Posterior vena cava (tissue), 2 donors: ENCODE measurements at regions not wholly inside any gene's neighbourhood (a gene's known extent, or its start where the extent isn't known, plus 50 kb on each side); places are given as distances from the start of the nearest gene placed in this dataset.

Experiments
- DNase-seq: peaks from one replicate; pipeline ENCODE4 v3.0.0-alpha.2; 2020; ENCODE audit warnings: low spot score
- intact Hi-C, 2 donors: fragments of 100-400 bp; cut with DNase I; formaldehyde crosslinking; loops; one replicate each; pipeline versions ENCODE4 v1.14.1 to v1.14.2; 2022 to 2023
- donor health status: DM: yes; HTN: yes; CAD: no.
- donor health status: DM: yes; HTN: yes; CAD: no.

DNA sequence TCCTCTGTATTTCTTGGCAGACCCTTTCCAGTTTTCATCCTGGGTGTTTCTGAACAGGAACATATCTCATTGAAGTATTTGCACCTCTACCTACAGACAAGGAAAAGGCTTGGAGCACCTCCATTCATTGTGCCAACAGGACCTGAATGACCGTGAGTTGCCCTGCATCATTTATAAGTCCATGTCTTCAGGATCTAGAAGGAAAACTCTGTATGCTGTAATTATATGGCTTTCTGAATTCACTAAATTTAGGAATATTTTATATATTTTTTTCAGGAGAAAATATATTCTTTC is 402.3 kb upstream of the SLC14A2 start:
- intact Hi-C loops = loop anchor here in 1 of 2 donors (5.0 kb wide), 1 partner anchor 321 kb away; no protein-coding TSS in a partner anchor
- no peak for DNase-seq

DNA sequence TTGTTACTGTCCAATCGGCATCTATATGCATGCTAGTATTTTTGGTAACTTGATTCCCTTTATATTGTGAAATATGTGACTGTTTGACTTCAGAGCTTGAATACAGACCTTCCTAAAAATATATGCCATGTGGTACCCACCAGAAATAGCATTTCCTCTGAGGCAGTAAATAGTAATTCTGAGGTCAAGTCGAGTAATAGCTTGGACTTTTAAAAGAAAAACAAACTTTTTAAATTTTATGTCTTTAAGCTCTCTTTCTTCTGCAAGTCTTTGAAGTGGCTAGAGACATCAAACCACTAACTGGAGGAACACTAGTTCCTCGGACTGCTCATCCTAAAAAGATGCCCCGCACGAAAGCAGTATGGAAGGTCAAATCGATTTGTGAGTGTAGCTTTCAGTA is 396.8 kb upstream of the SLC14A2 start:
- intact Hi-C loops = no loop called here
- DNase-seq = no peak

DNA sequence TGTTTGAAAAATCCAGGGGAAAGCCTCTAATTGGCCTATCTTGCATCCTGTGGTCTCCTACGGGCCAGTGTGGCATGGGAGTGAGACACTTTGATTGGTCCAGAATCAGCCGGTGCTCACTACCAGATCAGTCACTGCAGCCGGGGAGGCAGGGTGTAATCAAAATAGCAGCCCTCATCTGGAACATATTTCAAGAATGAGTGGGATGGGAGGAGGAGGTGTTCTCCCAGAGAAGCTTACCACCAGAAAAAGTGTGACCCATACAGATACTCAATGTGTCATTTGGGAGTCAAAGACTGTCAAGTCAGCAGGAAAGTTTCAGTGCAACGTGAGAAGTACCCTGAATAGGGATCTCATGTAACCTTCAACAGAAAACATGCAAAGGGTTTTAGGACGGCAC is 393.9 kb upstream of the SLC14A2 start:
- intact Hi-C loops = no loop called here
- no peak for DNase-seq

DNA sequence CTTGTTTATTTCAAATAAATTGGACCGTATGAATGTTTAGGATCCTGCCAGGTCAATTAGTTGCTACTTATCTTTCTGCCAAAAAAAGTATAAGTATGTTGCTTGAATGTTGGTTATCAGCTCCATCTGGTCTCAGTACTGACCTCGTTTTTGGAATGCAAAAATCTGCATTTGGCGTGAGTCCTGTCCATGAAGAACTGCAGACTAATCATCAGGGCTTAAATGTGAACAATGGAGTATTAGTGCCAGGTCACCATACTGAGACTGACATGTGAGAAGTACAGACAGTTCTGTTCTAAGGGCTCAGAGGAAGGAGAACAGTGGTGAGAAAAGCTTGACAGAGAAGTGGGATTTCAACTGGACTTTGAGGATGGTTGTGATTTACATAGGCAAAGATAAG is 393.1 kb upstream of the SLC14A2 start:
- intact Hi-C loops = no loop called here
- no peak for DNase-seq

DNA sequence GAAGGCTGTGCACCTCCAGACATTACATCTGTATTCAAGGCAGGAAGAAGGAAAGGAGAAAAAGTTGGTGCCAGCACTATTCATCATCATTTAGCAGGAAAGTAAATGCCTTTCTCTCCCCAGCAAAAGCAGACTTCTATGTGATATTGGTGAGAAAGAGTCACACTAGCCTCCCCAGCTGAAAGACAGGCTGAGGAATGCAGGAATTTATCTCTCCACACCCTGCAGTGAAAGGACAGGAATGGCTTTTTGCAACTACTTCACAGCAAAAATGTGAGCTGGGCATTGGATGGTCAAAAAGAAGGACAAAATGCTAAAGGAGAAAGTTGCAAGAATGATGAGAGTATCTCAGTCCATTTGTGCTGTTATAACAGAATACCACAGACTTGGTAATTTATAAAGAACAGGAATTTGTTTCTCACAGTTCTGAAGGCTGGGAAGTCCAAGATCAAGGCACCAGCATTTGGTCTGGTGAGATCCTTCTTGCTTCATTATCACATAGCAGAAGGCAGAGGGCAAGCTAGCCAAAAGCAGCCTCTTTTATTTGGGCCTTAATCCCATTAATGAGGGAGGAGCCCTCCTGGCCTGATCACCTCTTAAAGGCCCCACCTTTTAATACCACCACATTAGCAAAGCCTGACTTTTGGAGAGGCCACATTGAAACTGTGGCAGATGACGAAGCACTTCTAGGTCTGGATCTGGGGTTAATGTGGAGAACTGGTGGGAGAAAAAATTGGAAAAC is 388.1 kb upstream of the SLC14A2 start:
- no peak for DNase-seq
- intact Hi-C loops = no loop called here

DNA sequence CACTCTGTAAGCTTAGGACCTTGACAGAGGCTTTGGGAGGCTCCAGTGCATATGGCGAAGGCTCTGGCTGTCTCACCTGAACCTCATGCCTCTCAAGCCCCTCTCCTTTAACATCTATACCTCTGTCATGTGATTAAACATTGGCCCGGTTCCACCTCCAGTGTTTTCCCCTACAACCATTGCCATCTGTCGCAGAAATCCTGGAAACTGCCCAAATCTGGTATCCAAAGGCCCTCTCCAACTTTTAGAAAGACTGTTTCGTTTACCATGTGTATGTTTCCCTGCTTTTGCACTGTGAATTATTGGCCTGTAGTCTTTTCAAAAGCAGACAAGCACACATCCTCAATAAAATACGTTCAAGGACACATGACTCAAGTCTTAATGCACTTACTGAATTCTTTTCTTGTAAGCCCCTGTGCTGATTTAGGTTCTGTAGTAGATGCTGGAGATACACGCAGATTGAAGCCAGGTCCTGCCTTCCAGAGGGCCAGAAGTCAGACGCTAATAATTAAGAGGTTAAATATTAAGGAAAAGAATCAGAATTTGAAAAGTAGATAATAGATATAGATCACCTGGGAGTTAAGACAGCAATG is 386.4 kb upstream of the SLC14A2 start:
- intact Hi-C loops = no loop called here
- DNase-seq = no peak

DNA sequence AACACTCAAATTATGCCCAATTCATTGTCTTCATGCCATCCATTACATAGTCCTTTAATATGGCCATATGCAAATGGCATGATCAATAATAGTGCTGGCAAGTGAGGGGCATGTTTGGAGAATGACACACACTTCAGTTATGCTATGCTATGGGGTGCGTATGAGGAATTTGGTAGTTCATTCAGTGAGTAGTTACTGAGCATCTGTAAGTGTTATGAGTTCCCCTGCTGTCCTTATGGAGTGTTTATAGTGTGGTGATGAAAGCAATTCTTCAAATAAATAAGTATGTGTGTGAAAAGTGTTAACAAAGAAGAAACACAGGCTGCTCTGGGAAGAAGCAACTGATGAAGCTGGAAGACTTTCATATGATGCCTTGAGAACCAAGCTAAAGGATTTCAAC is 383.7 kb upstream of the SLC14A2 start:
- DNase-seq = no peak
- intact Hi-C loops = no loop called here

DNA sequence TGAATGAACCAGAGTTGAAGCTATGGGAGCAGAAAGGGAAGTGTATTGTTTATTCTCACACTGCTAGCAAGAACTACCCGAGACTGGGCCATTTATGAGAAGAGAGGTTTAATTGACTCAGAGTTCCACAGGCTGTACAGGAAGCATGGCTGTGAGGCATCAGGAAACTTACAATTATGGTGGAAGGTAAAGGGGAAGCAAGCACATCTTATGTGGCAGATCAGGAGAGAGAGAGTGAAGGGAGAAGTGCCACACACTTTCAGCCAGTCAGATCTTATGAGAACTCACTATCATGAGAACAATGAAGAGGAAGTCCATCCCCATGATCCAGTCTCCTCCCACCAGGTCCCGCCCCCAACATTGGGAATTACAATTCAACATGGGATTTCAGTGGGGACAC is 383.2 kb upstream of the SLC14A2 start:
- intact Hi-C loops = no loop called here
- no peak for DNase-seq

DNA sequence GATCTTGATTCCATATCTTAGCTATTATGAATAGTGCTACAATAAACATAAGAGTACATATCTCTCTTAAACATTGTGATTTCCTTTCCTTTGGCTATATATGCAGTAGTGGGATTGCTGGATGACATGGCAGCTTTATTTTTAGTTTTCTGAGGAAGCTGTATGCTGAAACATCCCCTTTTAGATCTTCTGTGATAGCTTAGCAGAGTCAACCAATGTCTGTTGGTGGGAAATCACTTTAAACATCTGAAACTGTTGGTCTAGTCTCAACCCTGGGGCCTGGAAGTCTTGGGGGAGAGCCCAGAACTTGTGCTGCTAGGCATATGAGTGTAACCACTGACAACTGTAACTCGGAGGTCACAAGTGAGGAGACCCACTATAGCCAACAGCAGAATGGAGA is 378.6 kb upstream of the SLC14A2 start:
- intact Hi-C loops = no loop called here
- DNase-seq = no peak

DNA sequence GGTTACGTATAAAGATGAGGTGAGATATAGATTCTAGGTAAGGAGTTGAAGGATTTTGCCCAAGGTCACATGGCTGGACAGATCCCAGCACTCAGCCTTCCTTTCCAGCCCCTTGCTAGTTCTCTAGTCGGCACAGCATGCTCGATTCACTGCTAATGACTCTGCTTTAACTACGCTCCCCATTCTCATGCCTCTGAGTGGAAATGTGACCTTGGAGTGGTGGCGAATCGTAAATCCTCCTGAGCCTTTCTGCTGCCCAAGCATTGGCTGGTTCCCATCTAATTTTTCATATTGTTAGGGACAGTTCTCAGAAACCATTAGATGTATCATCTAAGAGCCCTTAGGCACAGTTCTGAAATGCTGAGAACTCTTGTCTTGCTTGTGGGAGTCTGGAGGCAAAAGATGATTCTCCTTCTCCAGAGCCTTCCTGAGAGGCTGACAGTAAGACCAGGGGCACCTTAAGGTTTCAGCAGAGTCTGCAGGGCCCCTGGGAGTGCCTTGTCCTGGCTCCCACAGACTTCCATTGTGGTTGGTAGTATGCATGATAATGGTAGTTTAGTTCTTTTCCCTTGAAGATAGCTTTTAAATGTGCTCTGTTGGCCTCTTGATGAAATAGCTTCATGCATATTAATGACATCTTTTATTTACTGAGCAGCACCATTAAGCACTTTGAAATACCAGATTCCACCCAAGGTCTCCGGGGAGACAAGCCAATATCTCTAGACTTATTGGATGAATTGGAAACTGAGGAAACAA is 377.8 kb upstream of the SLC14A2 start:
- no peak for DNase-seq
- intact Hi-C loops = no loop called here

DNA sequence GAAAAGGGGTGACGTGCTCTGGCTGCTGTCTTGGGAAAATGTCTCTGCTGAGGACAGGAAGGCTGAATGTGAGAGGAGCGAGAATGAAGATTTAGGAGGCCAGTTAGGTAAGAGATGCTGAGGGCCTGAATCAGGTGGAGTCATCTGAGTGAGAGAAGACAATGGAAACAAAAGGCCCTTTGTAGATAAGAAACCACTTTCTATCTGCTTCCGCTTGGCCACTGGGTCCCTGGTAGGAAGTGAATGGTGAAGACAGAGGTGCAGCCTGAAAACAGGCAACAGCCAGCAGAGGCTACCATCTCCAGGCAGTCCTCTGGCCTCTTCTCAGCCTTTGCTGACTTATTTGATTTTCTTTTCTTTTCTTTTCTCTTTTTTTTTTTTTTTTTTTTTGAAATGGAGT is 374.0 kb upstream of the SLC14A2 start:
- intact Hi-C loops = no loop called here

DNA sequence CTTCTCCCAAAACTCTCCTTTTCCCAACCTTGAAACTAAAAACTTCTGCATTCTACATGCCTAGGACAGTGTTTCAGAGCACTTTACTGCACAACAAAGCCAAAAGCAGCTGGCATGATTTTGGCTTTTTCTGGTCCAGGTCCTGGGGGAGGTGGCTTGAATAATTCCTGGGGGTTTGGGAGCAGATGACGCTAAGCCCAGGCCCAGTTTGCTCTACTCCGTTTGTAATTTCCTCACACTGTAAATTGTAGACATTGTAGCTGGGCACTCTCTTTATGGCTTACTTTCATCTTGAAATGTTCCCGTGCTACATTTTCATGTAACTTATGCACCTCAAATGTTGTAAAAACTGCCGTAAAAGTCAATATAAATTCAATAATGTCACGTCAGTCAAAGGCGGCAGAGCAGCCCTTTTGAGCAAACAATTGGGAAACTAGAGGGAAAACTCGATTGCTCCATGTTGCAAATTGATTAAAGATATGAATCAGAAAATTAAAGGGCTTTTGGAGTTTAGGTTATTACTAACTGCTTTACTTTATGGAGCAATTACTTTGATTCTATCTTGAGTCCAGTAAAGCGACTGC is 373.2 kb upstream of the SLC14A2 start:
- intact Hi-C loops = no loop called here
- no peak for DNase-seq

More for the DNA sequence above, 374.0 kb upstream of the SLC14A2 start:
- no peak for DNase-seq

DNA sequence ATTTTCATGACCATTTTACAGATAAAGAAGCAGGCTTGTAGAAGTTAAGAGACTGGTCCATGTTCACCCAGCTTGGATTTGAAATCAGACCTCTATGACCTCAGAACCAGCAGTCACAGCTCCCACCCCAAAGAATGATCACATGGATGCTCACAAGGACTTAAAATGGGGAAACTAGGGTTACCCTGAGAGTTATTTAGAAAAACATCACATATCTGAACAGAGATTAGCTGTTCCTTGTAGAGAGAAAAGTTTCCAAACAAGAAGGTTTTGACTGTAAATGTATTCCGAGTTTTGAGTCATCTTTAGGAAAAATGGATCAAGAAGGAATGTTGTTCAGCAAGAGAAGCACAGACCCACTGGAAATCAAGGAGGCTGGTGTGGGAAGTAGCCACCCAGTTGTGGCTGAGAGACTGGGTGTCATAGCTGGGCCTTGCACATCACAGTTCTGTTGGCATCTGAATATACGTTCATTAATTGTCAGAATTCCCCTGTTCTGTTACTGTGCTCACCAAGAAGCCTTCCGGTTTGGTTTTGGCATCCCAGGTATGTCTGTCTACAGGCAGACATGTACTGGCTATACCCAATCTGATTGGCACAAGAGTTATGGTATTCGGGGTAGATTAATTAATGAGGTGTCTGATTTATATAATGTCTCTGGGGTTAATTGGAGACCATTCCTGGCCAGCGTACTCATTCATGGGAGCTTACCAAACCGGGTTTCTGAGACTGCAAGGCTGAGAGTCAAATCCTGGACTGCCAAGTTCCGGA is 371.8 kb upstream of the SLC14A2 start:
- intact Hi-C loops = no loop called here
- DNase-seq = no peak

DNA sequence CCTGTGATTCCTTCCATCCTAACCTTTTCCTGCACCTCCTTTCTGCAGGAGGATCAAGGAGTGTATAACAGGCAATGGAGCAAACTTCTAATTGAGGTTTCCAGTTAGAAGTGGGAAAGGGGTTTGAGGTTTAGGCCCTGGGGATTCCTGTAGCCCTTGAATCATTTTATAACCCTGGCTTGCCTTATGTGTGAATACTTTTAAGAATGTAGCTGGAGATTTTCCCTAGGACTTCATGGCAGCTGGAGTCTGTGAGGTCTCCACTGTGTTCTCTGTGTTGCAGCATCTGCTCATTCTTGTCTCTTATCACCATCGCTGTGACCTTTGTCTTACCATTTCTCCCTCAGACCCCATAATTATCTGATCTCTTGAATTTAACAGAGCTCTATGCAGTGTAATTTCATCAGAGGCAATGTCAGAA is 370.2 kb upstream of the SLC14A2 start:
- intact Hi-C loops = loop anchor here in 1 of 2 donors (5.0 kb wide), 1 partner anchor 277 kb away; no protein-coding TSS in a partner anchor
- no peak for DNase-seq

DNA sequence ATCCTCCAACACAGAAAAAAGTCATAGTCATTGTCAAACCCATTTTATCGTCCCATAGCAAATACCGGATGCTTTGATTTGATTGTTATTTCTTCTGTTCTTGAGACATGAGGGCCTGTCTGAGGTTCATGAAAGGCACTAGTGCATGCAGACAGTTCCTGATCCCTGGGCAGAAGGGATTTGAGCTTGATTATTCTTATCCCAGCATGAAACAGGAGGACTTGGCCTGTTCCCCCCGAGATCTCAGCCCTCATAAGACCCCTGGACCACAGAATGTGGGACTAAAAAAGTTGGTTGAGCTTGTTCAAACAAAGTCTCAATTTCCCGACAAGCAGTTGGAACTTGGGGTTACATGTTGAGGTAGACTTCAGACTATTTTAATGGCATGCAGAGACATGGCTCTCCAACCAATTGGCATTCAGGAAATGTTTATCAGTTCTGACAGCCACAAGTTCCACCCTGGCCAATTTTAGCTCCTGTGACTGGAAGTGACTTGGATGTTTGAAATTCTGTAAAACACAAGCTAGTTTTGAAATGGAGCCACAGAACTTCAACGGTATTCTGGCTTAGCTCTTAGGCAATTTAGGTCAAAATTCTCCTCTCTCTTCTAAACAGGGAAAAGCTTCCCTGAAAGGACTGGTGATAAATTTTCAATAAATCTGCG is 366.9 kb upstream of the SLC14A2 start:
- intact Hi-C loops = loop anchor here in 1 of 2 donors (5.0 kb wide), 1 partner anchor 274 kb away; no protein-coding TSS in a partner anchor
- DNase-seq = no peak

DNA sequence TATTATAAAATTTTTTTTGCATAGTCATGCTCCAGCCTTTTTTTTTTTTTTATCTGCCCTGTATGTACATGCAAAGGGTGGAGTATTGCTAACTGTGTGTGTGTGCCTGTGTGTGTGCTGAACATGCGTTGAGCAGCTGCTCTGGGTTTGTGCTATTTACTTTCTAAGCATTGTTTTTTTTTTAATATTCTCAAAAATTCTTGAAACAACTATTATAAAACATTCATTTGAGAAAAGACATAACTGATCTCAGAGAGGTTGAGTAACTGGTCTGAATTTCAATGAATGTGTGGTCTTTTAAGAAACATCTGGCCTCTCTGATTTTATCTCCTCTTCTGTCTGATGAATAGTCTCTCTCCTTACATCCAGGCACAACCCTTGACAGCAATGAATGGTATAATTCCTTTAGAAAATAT is 366.0 kb upstream of the SLC14A2 start:
- intact Hi-C loops = loop anchor here in 1 of 2 donors (5.0 kb wide), 1 partner anchor 273 kb away; no protein-coding TSS in a partner anchor
- DNase-seq = no peak

DNA sequence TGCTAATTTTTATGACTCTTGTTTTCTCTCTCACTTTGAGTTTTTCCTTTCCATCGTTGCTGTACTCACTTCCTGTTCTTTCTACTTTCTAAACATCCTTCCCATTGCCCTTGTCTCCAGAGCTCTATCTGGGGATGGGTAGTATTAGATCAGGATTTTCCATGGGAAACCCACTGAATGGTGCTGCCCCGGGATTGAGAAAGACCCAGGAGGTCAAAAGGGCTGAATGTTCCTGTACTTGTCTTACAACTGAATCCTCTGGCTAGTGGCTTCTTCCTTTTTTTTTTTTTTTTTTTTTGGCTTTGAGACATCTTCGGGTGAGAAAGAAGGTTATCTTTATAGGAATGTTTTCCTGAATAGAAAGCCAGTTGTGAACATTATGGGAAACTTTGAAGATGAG is 364.8 kb upstream of the SLC14A2 start:
- DNase-seq = no peak
- intact Hi-C loops = loop anchor here in 1 of 2 donors (10.0 kb wide), 1 partner anchor 264 kb away; no protein-coding TSS in a partner anchor

DNA sequence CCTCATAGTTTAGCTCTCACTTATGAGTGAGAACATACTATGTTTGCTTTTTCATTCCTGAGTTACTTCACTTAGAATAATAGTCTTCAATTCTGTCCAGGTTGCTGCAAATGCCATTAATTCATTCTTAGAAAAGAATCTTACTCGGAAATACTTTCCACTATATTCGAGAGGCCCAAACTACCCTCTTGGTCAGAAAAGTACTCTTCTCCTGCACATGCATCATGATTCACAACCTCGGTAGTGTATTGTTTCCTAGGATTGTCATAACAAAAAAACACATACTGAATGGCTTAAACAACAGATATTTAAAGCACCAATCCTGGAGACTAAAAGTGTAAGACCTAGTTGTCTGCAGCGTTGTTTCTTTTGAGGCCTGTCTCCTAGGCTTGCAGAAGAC is 364.0 kb upstream of the SLC14A2 start:
- intact Hi-C loops = loop anchor here in 1 of 2 donors (10.0 kb wide), 1 partner anchor 264 kb away; no protein-coding TSS in a partner anchor
- no peak for DNase-seq

DNA sequence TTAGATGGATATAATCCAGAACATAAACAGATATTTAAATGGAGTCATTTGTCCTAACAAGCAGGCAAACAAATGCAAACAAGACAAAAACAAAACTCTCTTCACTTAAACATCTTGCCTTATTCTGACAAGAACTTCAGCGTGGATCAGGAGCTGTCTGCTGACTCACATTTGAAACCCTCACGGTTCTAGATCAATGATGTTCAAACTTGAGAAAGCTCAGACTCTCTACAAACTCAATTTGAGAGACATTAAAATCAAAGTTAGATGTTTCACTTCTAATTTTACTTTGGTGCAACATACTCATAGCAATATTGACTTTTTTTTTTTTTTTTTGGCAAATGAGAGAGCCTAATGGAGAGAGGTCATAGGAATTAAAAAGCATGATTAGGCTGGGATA is 362.8 kb upstream of the SLC14A2 start:
- no peak for DNase-seq
- intact Hi-C loops = loop anchor here in 1 of 2 donors (10.0 kb wide), 1 partner anchor 262 kb away; no protein-coding TSS in a partner anchor
